ENCODE measurements at regions not wholly inside any gene's neighbourhood (a gene's known extent, or its start where the extent isn't known, plus 50 kb on each side); places are given as distances from the start of the nearest gene placed in this dataset.

DNA sequence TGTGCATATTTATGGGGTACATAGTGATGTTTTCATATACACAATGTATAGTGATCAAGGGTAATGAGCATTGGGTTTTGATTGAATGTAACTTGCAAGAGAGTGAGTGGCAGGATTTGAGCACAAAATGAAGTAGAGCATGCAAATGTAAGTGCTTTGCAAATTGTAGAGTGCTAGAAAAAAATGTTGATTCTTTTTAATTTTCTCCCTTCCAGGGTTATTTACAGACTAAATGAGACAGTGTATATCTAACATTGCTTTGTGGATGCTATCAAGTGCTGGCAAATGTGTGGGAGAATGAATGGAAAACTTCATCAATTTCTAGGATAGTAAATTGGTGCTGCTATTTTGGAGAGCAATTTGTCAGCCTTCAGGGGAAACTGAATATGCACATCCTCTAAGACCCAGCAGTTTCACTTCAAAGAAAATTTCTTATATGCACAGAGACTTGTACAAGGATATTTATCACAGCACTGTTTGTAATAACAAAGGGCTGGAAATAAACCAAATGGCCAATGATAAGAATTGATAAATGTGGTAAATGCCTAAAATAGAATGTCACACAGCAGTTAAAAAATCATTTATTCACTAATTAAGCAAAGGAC is 120.6 kb upstream of the PLPP4 start:
- TF ChIP-seq, protein P1, sequence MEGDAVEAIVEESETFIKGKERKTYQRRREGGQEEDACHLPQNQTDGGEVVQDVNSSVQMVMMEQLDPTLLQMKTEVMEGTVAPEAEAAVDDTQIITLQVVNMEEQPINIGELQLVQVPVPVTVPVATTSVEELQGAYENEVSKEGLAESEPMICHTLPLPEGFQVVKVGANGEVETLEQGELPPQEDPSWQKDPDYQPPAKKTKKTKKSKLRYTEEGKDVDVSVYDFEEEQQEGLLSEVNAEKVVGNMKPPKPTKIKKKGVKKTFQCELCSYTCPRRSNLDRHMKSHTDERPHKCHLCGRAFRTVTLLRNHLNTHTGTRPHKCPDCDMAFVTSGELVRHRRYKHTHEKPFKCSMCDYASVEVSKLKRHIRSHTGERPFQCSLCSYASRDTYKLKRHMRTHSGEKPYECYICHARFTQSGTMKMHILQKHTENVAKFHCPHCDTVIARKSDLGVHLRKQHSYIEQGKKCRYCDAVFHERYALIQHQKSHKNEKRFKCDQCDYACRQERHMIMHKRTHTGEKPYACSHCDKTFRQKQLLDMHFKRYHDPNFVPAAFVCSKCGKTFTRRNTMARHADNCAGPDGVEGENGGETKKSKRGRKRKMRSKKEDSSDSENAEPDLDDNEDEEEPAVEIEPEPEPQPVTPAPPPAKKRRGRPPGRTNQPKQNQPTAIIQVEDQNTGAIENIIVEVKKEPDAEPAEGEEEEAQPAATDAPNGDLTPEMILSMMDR (IDR thresholded peaks at IDR 0.05) = no peak
- TF ChIP-seq POLR2AphosphoS5 (IDR thresholded peaks at IDR 0.05) (no peak), POLR2A (IDR thresholded peaks at IDR 0.05) (no peak)
